IMR-90 (cell line): ENCODE measurements at regions not wholly inside any gene's neighbourhood (a gene's known extent, or its start where the extent isn't known, plus 50 kb on each side); places are given as distances from the start of the nearest gene placed in this dataset.

ENCODE experiments used
- ATAC-seq: fragments of 200-7000 bp; cut with Tn5 transposase; 2 replicates; pipeline ENCODE4 v1.9.1; 2020; ENCODE audit warnings: low read depth, mild to moderate bottlenecking, moderate library complexity
- BruUV-seq: library from RNA; stranded (reverse); fragments of 400-500 nt; replicated peaks from 2 replicates; lab custom pipeline; 2021; lab: Mats Ljungman, UMichigan
- CTCF ChIA-PET: fragments of 300-600 bp; formaldehyde crosslinking; extraction: SDS; loops from one replicate; lab custom pipeline; 2021; ENCODE audit warnings: antibody characterized with exemption; lab: Yijun Ruan, JAX
- POLR2A ChIA-PET: fragments of 300-600 bp; sonication (Branson Sonifier 250); formaldehyde crosslinking; loops from one replicate; lab custom pipeline; 2022; ENCODE audit warnings: antibody characterized with exemption; ENCODE audit not compliant: unreplicated experiment; lab: Charles Lee
- DNase-seq: peaks from one replicate; pipeline ENCODE4 v3.0.0; 2013
- H2AFZ ChIP-seq: replicated peaks from 2 replicates; pipeline ENCODE3; 2013; ENCODE audit warnings: low read length, mild to moderate bottlenecking; ENCODE audit not compliant: poor library complexity
- H2AK5ac ChIP-seq: 2 replicates; pipeline ENCODE4 v1.6.1; 2013; ENCODE audit warnings: low read depth, low read length, inconsistent platforms
- H2AK9ac ChIP-seq: replicated peaks from 2 replicates; pipeline ENCODE3; 2013; ENCODE audit warnings: mild to moderate bottlenecking, low read depth, low read length, moderate library complexity; ENCODE audit not compliant: poor library complexity
- H2BK120ac ChIP-seq: 2 replicates; pipeline ENCODE4 v1.6.1; 2013; ENCODE audit warnings: low read depth, low read length, inconsistent platforms
- H2BK15ac ChIP-seq: 3 replicates; pipeline ENCODE4 v1.6.1; 2013; ENCODE audit warnings: low read depth, low read length, inconsistent platforms
- H2BK20ac ChIP-seq: 2 replicates; pipeline ENCODE4 v1.6.1; 2013; ENCODE audit warnings: low read depth, mild to moderate bottlenecking, inconsistent platforms, low read length, moderate library complexity
- H2BK5ac ChIP-seq: 2 replicates; pipeline ENCODE4 v1.6.1; 2013; ENCODE audit warnings: mild to moderate bottlenecking, low read depth, low read length, inconsistent platforms; ENCODE audit not compliant: poor library complexity, severe bottlenecking
- H3K14ac ChIP-seq: replicated peaks from 2 replicates; pipeline ENCODE4 v1.6.1; 2013; ENCODE audit warnings: low read depth, low read length, inconsistent platforms
- H3K18ac ChIP-seq: 2 replicates; pipeline ENCODE4 v1.6.1; 2013; ENCODE audit warnings: low read depth, low read length, control low read depth
- H3K23ac ChIP-seq: 2 replicates; pipeline ENCODE4 v1.6.1; 2013; ENCODE audit warnings: low read depth, low read length, inconsistent platforms
- H3K27ac ChIP-seq: 2 replicates; pipeline ENCODE4 v1.5.1; 2013; ENCODE audit warnings: mild to moderate bottlenecking, control low read depth, low read length; ENCODE audit not compliant: insufficient read depth
- H3K27me3 ChIP-seq: 2 replicates; pipeline ENCODE4 v1.6.1; 2013; ENCODE audit warnings: low read length; ENCODE audit not compliant: control insufficient read depth, insufficient read depth
- H3K36me3 ChIP-seq: 2 replicates; pipeline ENCODE4 v1.6.1; 2013; ENCODE audit warnings: low read length, mixed read lengths; ENCODE audit not compliant: control insufficient read depth, insufficient read depth
- H3K4ac ChIP-seq: 2 replicates; pipeline ENCODE4 v1.6.1; 2013; ENCODE audit warnings: low read depth, low read length, inconsistent platforms
- H3K4me1 ChIP-seq: 2 replicates; pipeline ENCODE4 v1.6.1; 2013; ENCODE audit warnings: low read length, mixed read lengths; ENCODE audit not compliant: control insufficient read depth, insufficient read depth
- H3K4me2 ChIP-seq: 2 replicates; pipeline ENCODE4 v1.6.1; 2013; ENCODE audit warnings: low read depth, mild to moderate bottlenecking, control low read depth, low read length, moderate library complexity
- H3K4me3 ChIP-seq: 2 replicates; pipeline ENCODE4 v1.5.1; 2013; ENCODE audit warnings: low read depth, mild to moderate bottlenecking, control low read depth, low read length, moderate library complexity; ENCODE audit not compliant: insufficient read depth
- H3K56ac ChIP-seq: 2 replicates; pipeline ENCODE4 v1.6.1; 2013; ENCODE audit warnings: low read length, inconsistent platforms; ENCODE audit not compliant: insufficient read depth; ENCODE audit errors: extremely low read depth
- H3K79me1 ChIP-seq, 2 experiments: 2 replicates each; pipeline ENCODE4 v1.6.1; 2013; ENCODE audit warnings: low read length in 2 of 2, inconsistent platforms in 1 of 2, low read depth in 1 of 2
- H3K9ac ChIP-seq: 2 replicates; pipeline ENCODE4 v1.6.1; 2013; ENCODE audit warnings: low read depth, low read length, control low read depth
- H3K9me1 ChIP-seq: 2 replicates; pipeline ENCODE4 v1.6.1; 2013; ENCODE audit warnings: low read length, inconsistent platforms; ENCODE audit not compliant: insufficient read depth
- H3K9me3 ChIP-seq: 2 replicates; pipeline ENCODE4 v1.6.1; 2013; ENCODE audit warnings: low read length; ENCODE audit not compliant: control insufficient read depth, insufficient read depth
- H4K20me1 ChIP-seq: 2 replicates; pipeline ENCODE4 v1.6.1; 2013; ENCODE audit warnings: low read length, inconsistent platforms; ENCODE audit not compliant: insufficient read depth
- H4K5ac ChIP-seq: 2 replicates; pipeline ENCODE4 v1.6.1; 2013; ENCODE audit warnings: mild to moderate bottlenecking, low read depth, low read length, control low read depth
- H4K8ac ChIP-seq, 2 experiments: 2 replicates each; pipeline ENCODE4 v1.6.1; 2013; ENCODE audit warnings: low read depth in 2 of 2, low read length in 2 of 2, control low read depth in 1 of 2, inconsistent platforms in 1 of 2
- H4K91ac ChIP-seq: 2 replicates; pipeline ENCODE4 v1.6.1; 2013; ENCODE audit warnings: low read depth, low read length, inconsistent platforms; ENCODE audit not compliant: insufficient read depth
- BHLHE40 ChIP-seq: fragments of 150-350 bp; IDR thresholded peaks from 2 replicates; pipeline ENCODE4 v1.6.1; 2016; ENCODE audit warnings: mild to moderate bottlenecking, low read depth, low read length
- CEBPB ChIP-seq: IDR thresholded peaks from 2 replicates; pipeline ENCODE4 v1.6.1; 2012; ENCODE audit warnings: low read depth, low read length, improper control_type of control experiment
- CHD1 ChIP-seq: IDR thresholded peaks from 2 replicates; pipeline ENCODE4 v1.6.1; 2012; ENCODE audit warnings: low read depth, low read length, improper control_type of control experiment
- CTCF ChIP-seq: conservative IDR thresholded peaks from 2 replicates; pipeline ENCODE4 v1.5.1; 2012; ENCODE audit warnings: mild to moderate bottlenecking, low read depth, low read length, improper control_type of control experiment
- ELK1 ChIP-seq: fragments of 150-350 bp; IDR thresholded peaks from 2 replicates; pipeline ENCODE4 v1.6.1; 2016; ENCODE audit warnings: low read depth, mild to moderate bottlenecking, low read length, moderate library complexity, borderline replicate concordance
- FOS ChIP-seq: fragments of 150-350 bp; IDR thresholded peaks from 2 replicates; pipeline ENCODE4 v1.6.1; 2016; ENCODE audit warnings: low read depth, low read length
- MAFK ChIP-seq: IDR thresholded peaks from 2 replicates; pipeline ENCODE4 v1.6.1; 2012; ENCODE audit warnings: low read depth, low read length, improper control_type of control experiment
- MAZ ChIP-seq: IDR thresholded peaks from 2 replicates; pipeline ENCODE4 v1.6.1; 2012; ENCODE audit warnings: low read depth, mild to moderate bottlenecking, low read length, improper control_type of control experiment, moderate library complexity, borderline replicate concordance
- MXI1 ChIP-seq: IDR thresholded peaks from 2 replicates; pipeline ENCODE4 v1.6.1; 2012; ENCODE audit warnings: low read depth, mild to moderate bottlenecking, low read length, moderate library complexity, borderline replicate concordance
- NFE2L2 ChIP-seq: fragments of 150-350 bp; IDR thresholded peaks from 2 replicates; pipeline ENCODE4 v1.6.1; 2016; ENCODE audit warnings: low read depth, mild to moderate bottlenecking, low read length
- POLR2A ChIP-seq: IDR thresholded peaks from 2 replicates; pipeline ENCODE4 v1.6.1; 2012; ENCODE audit warnings: mild to moderate bottlenecking, low read depth, low read length
- RAD21 ChIP-seq: IDR thresholded peaks from 2 replicates; pipeline ENCODE4 v1.6.1; 2012; ENCODE audit warnings: low read length, improper control_type of control experiment
- RCOR1 ChIP-seq: IDR thresholded peaks from 2 replicates; pipeline ENCODE4 v1.6.1; 2012; ENCODE audit warnings: mild to moderate bottlenecking, low read length, improper control_type of control experiment; ENCODE audit not compliant: insufficient replicate concordance
- RFX5 ChIP-seq: IDR thresholded peaks from 2 replicates; pipeline ENCODE4 v1.8.0; 2012; ENCODE audit warnings: low read depth, mild to moderate bottlenecking, low read length, moderate library complexity
- SMC3 ChIP-seq: fragments of 150-350 bp; IDR thresholded peaks from 2 replicates; pipeline ENCODE4 v1.6.1; 2016; ENCODE audit warnings: low read depth, mild to moderate bottlenecking, antibody characterized with exemption, low read length, moderate library complexity
- WGBS, 2 experiments: methylation state at CpG; one replicate each; pipeline versions ENCODE4 v1.1.5 to v1.1.7; 2013; ENCODE audit warnings: missing lambda C conversion rate in 2 of 2; ENCODE audit not compliant: insufficient read length in 1 of 2; ENCODE audit errors: extremely low coverage in 2 of 2; 5-methylcytosine and 5-hydroxymethylcytosine counted together
- dilution Hi-C: fragments of 300-500 bp; cut with HindIII; formaldehyde crosslinking; loops from one replicate; pipeline ENCODE4 v1.14.3; 2018; ENCODE audit warnings: low sequenced_read_pairs; ENCODE audit not compliant: unreplicated experiment
- in situ Hi-C: fragments of 300-500 bp; cut with MboI; formaldehyde crosslinking; loops from 3 replicates; pipeline ENCODE4 v1.14.3; 2019; ENCODE audit warnings: low sequenced_read_pairs, inconsistent platforms, mixed read lengths
- intact Hi-C: fragments of 100-400 bp; cut with micrococcal nuclease; formaldehyde crosslinking; loops from 2 replicates; pipeline ENCODE4 v1.10.0; 2022

DNA sequence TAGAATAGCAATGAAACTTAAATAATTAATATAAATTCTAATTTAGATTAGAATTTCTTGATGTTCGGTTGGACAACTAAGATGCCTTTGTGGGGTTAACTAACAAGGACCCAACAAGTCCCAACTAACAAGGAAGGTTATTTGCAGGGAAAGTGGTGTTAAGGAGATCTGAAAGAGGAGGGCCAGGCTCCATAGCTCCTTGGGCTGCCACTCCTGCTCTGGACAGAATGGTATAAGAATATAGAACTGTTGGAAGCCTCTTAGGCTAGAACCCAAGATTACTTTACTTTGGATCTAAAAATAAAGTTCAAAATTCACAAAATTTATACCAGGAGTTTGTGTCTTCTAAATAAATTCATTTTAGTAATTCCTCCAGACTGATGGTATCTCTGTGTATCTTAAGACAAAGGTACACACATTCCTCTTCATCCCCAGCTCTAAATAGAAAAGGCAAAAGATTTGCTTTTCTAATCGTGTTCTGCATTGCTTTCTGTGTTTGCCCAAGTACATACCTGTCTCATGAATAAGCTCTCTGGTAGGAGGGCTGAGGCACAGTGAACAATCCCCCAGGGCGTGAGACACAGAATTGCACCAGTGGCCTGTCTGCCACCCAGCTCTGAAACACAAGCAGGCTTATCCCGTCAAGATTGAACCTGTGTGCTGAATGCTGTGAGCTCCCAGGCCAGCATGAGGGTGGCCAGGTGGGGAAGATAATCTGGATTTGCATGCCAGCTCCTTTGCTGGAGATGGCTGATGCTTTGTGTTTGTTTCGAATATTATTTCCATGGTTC, 176.0 kb downstream of the ACKR3 start:
- Histone ChIP-seq H3K56ac (no peak overlapping the region), H3K27me3 (peaks cover 27% of the 10 kb centered on the region), H3K9me3 (no peaks in the 10 kb centered on the region; the same call in 1 of the 2 replicates), H3K9ac (no peak overlapping the region), H2BK15ac (no peak overlapping the region), H3K18ac (0 out of 2 replicates have a peak overlapping the region, but pooled peaks have one; percentile 27), H3K14ac (no peak overlapping the region), H3K79me1 (no peaks in the 10 kb centered on the region), H3K4me2 (peak overlapping the region; percentile 41; the same call in 1 of the 2 replicates), H3K23ac (no peak overlapping the region), H4K20me1 (no peaks in the 10 kb centered on the region), H3K36me3 (no peaks in the 10 kb centered on the region), H2BK5ac (no peak overlapping the region), H3K4me3 (no peak overlapping the region), H4K8ac (no peak overlapping the region), H3K9me1 (no peaks in the 10 kb centered on the region; the same call in 1 of the 2 replicates), H2AK9ac (no peak overlapping the region), H2AK5ac (no peak overlapping the region), H2BK120ac (no peak overlapping the region), H3K4me1 (peaks cover 9% of the 10 kb centered on the region), H4K91ac (no peak overlapping the region), H3K27ac (no peak overlapping the region), H3K4ac (no peak overlapping the region), H2AFZ (no peak overlapping the region), H4K5ac (no peak overlapping the region), H2BK20ac (no peak overlapping the region)
- in situ Hi-C loops = no loop called here
- no TSS peak for BruUV-seq
- intact Hi-C loops = no loop called here
- peak; percentile 53 for ATAC-seq
- DNase-seq = peak; percentile 55
- ChIA-PET POLR2A (no interaction called here), CTCF (no interaction called here)
- 7% methylated on average over 3 of the region's 5 CpGs; no CpG with 5 or more reads in 1 of the 2 experiments for WGBS, 2 experiments
- dilution Hi-C loops = no loop called here
- TF ChIP-seq FOS (no peak), BHLHE40 (no peak), ELK1 (no peak), MAZ (no peak), RAD21 (no peak), CHD1 (no peak), RCOR1 (no peak), POLR2A (no peak), CTCF (no peak), MXI1 (no peak), RFX5 (no peak), NFE2L2 (no peak), MAFK (no peak), SMC3 (no peak), CEBPB (no peak)
